NCI-H187 treated with DMSO at 0.1 percent for 48 hours (cell line): ENCODE measurements at regions not wholly inside any gene's neighbourhood (a gene's known extent, or its start where the extent isn't known, plus 50 kb on each side); places are given as distances from the start of the nearest gene placed in this dataset.
"Not testable (repeated sequence)": the region's sequence is repeated elsewhere in the genome, so short reads cannot be mapped to it uniquely, and the experiment has no call there.

Experiments
- DNase-seq: peaks from one replicate; lab custom pipeline; 2025; lab: John Stamatoyannopoulos, UW

- no peak for DNase-seq
Measured at GRCh38 chr6:139754898-139755775, 380.7 kb upstream of the CITED2 start.

- DNase-seq, result no peak
Measured at GRCh38 chr6:139753198-139753861, 378.9 kb upstream of the CITED2 start.

DNA sequence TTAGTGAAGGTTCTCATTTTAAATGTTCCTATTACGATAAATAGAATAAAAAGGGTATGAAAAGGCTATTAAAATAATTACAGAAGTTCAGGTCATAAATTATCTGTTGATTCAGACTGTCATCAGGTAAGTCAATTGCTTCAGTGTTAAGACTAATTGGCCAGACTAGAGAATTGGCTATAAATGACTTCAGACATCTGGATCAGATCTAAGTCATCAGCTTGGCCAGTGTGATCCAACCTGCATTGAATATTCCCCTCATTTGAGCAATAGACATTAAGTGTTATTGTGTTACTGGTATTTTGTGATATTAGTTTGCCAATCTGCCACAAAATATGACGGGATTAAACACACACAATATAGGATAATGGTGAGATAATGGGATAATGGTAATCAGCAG, 377.6 kb upstream of the CITED2 start:
- no peak for DNase-seq

GRCh38 chr6:139751179-139751578, 376.7 kb upstream of the CITED2 start:
- DNase-seq, result no peak

DNA sequence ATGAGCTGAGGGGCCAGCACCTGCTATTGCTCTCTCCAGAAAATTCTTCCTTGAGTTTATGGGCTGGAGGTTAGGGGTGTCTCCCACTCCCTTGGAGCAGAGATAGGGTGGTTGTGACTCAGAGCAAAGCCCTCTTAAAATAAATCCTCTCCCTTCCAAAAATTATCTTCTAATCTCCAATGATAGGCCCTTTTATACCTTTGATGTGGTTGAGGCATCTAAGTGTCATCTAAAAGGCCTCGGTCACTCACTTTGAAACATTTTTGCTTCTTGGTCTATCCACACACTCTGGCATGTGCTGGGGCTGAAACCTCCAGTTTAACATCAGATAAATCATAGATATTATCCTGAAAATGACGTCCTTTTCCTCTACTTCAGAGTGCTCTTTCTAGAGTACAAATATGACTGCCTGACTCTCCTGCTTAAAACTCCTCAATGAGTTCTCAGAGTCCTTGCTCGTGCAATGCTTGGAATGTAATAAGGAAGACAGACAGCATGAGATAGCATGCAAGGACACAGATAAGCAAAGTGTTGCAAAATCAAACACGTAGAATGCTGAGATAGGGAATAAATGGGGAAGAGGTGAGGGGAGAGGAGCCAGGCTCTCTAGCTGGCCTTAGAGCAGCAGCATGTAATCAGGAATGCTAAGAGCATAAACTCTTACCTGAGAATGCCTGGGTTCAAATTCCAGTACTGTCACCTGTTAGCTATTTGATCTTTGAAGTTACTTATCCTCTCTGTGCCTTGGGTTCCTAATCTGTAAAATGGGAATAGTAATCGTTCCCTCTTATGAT, 374.1 kb upstream of the CITED2 start:
- DNase-seq, result no peak

- no peak for DNase-seq
Measured at GRCh38 chr6:139747154-139747553, 372.7 kb upstream of the CITED2 start.

GRCh38 chr6:139744891-139745290, 370.4 kb upstream of the CITED2 start:
- DNase-seq, result no peak

GRCh38 chr6:139743664-139744437, 369.4 kb upstream of the CITED2 start:
- no peak for DNase-seq

DNA sequence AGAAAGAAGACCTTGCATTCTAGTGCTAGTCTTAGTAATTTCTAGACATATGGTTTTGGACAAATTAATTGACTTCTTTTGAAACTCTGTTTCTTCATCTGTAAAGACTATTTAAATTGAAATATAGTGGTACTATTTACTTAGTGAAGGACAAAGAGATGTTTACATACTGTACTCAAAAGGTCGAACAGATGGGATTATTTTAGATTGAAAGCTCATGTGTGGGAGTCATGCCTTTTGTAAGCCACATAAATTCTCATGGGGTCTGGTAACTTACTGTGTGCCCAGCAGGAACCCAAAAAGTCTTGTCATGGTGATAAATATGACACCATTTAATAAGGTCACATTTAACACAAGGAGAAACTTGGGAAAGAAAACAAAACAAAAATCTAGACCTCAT, 368.2 kb upstream of the CITED2 start:
- DNase-seq, result no peak

DNA sequence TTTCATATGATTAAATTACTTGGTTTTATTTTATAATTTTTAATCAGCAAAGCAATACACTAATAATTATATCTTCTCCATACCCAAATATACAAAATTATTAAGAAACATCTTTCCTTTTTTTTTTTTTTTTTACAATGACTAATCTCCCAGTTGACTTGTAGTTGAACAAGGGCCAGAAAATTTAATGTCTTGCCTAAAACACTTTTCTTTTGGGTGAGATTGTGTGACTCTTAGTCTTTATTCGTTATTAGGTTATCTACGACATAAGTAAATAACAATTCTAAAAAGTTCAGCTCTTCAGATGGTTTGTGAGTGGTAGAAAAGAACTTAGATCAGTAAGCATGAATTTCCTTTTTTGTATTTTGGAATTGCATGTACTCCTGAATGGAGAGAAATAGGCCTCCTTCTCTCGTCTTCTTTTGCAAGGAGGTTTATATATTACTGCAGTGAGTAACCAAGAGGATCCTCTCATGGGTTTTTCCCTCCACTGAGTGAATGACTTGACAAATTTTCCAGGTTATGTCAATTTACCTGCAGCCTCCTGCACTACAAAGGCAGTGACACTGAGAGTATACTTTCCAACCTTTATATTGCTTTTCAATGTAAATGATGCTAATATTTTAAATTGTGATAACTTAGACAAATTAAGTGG, 364.5 kb upstream of the CITED2 start:
- DNase-seq, result no peak

GRCh38 chr6:139736325-139736906, 362.0 kb upstream of the CITED2 start:
- no peak for DNase-seq

GRCh38 chr6:139732451-139732850, 358.0 kb upstream of the CITED2 start:
- no peak for DNase-seq

DNA sequence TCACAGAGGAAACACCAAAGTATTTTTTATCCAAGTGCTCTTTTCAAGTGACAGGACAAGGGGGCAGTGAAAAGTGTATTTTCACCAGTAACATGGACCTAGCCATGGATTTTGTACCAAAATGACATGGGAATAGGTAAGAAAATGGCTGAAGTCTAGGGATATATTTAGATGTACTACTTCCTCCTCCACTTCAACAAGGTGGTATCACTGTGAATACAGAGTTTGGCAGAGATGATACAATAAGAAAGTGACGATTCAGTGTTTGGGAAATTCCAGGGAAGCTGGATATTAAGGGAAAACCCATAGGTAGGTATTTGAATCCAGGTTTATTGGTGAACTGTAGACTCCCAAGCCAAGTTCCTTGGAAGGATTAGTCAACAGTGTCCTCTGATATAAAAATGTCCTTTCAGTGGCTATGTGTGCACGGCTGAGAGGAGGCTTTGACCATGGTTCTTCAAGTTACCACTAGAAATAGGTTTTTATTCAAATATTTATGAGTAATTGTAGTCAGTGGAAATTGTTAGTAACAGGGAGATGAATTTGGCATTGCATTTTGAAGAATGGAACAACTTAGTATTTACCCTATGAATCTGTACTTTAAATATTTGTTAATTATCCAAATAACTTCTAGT, 356.0 kb upstream of the CITED2 start:
- DNase-seq, result no peak

DNA sequence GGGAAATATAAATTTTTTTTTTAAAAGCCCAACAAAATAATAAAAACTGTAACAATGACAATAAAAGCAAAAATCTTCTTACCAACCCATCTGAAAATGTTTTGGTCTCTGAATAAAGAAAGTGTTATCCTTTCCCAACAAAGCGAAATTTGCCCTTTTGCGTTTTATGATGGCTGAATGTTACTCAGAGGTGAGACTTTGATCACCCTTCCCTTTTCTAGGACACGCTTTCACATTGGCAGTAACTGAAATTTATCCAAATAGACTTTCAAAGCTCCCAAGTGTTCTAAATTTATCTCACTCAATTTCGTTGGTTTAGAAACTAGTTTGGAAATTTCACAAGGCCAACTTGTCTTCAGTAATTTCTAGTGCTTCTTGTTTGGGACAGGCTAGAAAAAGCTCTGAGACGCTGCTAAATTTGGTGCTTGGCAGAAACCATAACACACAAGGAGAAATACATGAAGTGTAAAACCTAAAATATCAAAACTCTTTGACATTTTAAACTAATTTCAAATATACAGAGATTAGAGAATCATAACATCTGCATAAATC, 354.5 kb upstream of the CITED2 start:
- DNase-seq, result no peak

DNA sequence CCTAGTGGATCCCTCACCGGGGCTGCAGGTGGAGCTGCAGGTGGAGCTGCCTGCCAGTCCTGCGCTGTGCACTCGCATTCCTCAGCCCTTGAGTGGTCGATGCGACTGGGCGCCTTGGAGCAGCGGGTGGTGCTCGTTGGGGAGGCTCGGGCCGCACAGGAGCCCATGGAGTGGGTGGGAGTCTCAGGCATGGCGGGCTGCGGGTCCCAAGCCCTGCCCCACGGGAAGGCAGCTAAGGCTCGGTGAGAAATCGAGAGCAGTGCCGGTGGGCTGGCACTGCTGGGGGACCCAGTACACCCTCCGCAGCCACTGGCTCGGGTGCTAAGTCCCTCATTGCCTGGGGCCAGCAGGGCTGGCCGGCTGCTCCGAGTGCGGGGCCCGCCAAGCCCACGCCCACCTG, 351.8 kb upstream of the CITED2 start:
- not testable (repeated sequence) for DNase-seq

DNA sequence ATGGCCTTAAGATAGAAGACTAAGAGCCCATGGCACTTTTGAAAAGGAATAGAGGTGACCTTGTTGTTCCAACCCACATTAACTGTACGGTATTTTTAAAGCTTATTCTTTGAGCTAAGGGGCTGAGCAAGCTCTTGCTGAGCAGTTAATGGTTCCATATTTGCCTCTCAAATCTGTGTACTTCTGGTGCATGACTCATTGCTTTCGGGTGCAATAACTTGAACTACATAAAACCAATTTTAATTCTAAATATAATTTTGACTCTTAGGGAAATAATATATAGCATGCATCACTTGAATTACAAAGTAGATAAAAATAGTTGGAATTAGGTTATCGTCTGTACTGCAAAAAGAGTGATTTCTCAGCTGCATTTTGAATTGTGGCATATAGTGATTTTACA, 348.1 kb upstream of the CITED2 start:
- no peak for DNase-seq

DNA sequence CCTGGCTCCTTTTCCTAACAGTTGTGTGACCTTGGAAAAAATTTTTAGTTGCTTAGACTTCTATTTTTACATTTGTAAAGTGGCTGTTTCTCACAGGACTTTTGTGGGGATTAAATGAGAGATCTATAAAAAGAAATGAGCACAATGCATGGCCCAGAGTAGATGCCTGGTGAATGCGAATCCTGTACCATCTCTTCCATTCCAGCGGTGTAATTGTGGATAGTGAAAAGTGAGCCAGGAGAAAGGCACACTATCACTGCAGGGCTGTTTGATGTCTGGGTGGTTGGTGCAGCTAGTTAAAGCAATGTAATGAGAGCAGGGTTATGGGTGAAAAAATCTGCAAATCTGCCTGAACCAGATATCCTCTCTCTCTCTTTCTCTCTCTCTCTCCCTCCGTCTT, 347.5 kb upstream of the CITED2 start:
- no peak for DNase-seq

DNA sequence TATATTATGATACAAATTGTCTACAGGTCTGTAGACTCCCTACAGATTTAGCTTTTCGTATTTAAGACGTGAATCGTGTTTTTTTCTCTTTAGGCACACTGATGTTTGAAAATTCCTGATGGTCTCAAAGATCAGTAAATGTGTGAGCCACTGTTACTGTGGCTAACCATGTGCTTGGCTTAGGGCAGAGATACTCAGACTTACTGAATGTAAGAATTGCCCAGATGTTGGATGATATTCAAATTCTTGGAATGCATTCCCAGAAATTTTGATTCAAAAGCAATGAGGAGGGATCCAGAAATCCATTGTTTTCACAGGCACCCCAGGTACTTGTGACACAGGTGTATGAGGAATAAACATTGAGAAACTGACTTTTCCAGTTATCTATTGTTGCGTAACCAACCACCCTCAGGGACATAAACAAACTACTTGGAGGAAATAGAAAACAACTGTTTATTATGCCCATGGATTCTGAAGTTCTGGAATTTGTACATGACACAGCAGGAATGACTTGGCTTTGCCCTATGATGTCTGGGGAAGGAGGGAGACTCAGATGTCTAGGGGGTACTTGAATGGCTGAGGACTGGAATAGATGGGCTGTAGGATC, 339.6 kb upstream of the CITED2 start:
- no peak for DNase-seq

- no peak for DNase-seq
Measured at GRCh38 chr6:139713424-139713823, 339.0 kb upstream of the CITED2 start.

GRCh38 chr6:139712830-139713229, 338.4 kb upstream of the CITED2 start:
- no peak for DNase-seq
